ENCODE measurements at regions not wholly inside any gene's neighbourhood (a gene's known extent, or its start where the extent isn't known, plus 50 kb on each side); places are given as distances from the start of the nearest gene placed in this dataset.
"Not testable (repeated sequence)": the region's sequence is repeated elsewhere in the genome, so short reads cannot be mapped to it uniquely, and the experiment has no call there.

DNA sequence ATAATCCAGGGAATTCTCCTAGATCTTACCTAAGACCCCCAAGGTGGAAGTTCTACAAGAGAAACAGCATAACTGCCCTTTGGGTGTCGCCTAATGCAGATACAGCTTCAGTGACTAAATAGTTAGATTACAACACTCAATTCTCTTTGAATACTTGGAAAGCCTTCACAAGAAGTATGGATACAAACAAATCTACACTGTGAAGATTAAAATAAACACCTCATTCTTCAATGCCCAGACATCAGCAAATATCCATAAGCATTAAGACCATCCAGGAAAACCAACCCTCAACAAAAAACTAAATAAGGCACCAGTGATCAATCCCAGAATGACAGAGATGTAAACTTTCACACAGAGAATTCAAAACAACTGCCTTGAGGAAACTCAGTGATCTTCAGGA lies 963.2 kb downstream of the PLOD2 start:
- DNase-seq = no peak

DNA sequence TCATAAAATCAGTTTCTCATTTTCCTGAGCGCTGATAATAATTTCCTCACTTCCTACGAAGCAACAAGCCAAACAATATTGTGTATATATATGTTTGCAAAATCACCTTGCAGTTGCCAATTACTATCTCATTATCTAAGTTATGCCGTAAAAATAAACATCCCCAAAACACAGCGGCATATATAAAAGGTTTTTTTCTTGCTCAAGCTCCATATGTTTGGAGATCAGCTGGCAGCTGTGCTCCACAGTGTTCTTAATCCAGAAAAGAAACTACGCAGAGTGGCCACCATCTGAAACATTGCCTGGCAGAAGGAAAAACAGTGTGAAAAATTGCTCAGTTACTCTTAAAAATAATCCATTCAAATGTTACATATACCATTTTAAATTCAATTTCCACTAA lies 951.4 kb downstream of the PLOD2 start:
- no peak for DNase-seq

DNA sequence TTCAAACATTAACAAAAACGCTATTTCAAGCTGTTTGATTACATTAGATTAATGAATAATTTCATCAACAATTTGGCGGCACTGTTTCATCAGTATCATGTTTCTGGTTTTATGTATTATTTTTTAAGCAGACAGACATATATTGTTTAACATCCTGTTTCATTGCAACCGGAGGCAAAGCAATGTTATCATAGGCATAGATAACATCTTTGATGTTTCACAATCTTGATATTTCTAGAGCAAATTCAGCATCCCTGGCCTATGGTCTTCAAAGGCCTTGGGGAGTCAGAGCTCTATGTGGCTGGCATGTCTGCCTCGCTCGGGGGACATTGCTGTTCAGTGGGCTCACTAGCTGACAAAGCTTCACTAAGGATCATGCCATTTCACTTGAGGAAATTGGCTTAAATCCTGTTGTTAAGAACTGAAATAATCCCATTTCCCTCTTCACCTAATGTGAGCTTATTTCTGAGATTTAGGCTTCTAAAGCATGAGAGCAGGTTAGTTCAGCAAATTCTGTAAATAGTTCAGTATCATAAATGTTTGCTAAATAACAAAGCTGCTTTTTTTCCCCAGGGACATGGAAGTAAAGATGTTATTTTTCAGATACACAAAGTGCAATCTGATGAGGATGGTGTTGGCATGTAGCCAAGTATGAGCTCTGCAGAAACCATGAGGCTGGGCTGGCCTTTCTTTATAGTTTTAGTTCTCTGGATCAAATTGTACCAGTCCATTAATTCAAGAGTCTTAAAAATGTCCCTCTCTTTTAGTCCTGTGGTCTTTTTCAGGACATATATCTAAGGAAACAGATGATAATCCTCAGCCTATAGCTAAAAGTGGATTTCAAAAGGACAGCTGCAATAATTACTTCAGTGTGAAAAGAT lies 941.4 kb downstream of the PLOD2 start:
- no peak for DNase-seq

DNA sequence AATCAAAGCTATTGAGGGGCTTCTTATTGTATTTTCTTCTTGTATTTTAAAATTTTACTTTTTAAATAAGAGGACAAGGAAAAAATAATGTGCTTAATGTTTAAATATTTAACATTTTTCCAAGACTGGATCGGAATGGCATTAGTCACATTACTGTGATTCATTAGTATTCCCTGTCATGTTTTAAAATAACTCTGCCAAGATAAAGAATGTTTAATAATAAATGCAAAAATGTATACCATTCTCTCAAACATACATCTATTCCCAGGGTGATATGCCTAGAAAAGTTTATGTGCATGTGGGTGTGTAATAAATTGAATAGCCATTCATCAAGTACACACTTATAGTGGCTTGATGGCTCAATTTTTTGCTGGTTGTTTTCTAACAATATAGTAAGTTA lies 936.1 kb downstream of the PLOD2 start:
- no peak for DNase-seq

DNA sequence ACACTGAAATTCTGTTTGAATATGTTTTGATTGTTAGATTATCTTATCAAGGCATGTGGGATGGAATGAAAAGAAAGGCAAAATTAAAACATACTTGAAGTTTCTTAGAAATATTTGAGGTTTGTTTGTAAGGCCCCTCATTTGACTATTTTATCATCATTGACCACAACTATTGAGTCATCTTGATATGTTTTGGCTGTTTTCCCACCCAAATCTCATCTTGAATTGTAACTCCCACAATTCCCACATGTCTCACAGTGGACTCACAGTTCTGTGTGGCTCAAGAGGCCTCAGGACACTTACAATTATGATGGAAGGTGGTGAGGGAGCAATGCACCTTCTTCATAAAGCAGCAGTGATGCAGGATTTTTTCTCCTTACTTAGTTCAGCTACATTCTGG lies 917.1 kb downstream of the PLOD2 start:
- no peak for DNase-seq

DNA sequence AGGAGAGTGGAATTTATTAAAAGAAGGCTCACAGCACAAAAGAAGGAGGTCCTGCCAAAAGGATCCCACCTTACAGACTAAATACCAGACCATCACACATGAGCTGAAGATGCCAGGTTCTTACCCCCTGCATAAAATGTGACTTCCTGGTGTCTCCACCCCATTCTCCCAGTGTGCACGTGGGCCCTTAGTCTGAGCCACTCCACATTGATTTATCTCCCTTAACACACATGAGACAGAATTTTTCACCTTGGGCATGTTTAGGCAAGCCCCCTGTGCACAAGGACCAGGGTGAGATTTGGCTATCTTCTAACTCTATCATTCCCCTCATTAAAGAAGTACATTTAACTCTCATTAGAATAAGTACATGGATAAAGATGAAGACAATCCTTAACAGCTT lies 916.7 kb downstream of the PLOD2 start:
- DNase-seq = no peak

DNA sequence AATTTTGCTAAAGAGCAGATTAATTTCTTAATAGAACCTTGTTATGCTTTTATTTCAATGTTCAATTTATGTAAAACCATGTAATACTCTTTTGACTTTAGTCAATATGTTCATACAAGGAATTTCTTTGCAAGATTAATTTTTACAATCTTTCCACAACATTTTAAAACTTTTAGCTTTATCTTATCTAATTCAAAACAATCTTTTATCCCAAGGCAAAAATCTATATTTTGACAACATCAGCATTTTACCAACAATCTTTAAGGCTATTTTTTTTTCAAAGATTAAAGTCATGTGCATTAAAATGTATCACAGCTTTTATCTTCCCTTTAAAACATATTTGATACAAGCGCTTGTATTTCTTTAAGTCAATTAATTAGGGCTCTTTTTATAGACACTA lies 914.7 kb downstream of the PLOD2 start:
- DNase-seq = no peak

DNA sequence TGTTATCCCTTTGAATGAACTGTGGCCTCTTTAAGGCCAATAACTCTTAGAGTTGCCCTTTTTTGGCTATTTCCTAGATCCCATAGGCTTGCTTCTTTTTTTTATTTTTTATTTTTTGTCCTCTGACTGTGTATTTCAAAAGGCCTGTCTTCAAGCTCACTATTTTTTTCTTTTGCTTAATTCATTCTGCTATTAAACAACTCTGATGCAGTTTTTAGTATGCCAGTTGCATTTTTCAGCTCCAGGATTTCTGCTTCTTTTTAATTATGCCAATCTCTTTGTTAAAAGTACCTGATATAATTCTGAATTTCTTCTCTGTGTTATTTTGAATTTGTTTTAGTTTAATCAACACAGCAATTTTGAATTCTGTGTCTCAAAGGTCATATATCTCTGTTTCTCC lies 912.1 kb downstream of the PLOD2 start:
- no peak for DNase-seq

DNA sequence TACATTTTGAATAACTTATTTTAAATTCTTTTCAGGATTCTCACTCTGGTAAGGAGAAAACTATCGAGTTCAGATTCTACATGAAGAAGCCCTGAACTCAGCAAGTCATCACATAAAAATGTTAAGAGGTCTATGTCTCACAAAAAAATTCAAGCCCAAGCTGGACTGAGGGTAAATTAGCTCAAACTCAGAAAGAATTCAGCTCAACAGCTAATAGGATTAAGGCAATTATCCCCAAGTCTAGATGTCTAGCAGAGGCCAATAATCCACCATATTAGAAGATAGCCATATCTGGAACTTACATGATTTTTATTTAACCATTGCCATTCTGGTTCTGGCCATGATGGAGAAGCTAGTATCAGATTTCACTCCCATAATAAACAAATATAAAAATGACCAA lies 909.7 kb downstream of the PLOD2 start:
- no peak for DNase-seq

DNA sequence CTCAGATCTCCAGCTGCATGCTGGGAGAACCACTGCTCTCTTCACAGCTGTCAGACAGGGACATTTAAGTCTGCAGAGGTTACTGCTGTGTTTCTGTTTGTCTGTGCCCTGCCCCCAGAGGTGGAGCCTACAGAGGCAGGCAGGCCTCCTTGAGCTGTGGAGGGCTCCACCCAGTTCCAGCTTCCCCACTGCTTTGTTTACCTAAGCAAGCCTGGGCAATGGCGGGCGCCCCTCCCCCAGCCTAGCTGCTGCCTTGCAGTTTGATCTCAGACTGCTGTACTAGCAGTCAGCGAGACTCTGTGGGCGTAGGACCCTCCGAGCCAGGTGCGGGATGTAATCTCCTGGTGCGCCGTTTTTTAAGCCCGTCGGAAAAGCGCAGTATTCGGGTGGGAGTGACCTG lies 903.0 kb downstream of the PLOD2 start:
- not testable (repeated sequence) for DNase-seq

DNA sequence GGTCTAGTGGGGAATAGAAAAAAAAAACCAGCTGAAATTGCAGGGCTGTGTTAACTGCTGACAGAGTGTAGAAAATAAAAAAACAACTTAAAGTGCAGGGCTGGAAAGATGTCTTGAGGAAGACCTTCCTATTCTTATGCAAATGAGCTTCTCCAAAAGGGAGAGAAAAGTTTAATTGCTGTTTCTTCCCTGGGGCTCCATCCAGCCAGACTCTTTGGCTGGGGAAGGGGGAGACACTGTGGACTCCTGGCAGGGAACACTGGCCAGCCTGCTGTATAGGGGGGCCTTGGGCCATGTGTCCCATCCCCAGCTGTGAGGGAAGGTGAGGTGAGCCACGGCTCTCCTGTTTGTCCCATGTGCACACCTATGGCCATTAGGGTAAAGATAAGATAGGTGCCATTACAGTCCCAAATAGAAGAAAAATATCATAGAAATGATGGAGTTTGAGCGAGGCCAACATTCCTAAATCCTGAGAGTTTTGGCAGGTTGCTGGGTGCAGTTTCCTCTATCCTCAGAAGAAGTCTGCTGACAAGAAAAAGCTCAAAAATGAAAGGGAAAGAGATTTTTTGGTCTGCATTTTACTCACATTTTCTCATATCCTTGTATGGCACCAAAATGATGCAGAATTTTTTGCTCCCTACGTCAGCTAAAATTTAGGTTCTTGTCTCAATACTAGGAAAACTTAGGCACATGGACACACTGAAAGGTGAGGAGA lies 901.7 kb downstream of the PLOD2 start:
- no peak for DNase-seq

DNA sequence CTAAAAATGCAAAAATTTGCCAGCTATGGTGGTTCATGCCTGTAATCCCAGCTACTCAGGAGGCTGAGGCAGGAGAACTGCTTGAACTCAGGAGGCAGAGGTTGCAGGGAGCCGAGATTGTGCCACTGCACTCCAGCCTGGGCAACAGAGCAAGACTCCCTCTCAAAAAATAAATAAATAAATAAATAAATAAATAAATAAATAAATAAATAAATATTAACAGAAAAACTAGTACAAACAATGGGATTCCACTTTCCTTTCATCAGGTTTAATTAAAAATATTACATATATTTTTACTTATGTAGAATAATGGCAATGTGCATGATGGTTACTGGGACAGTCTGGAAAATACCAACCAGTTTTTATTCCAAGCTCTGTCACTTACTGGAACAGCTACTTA lies 897.5 kb downstream of the PLOD2 start:
- not testable (repeated sequence) for DNase-seq

DNA sequence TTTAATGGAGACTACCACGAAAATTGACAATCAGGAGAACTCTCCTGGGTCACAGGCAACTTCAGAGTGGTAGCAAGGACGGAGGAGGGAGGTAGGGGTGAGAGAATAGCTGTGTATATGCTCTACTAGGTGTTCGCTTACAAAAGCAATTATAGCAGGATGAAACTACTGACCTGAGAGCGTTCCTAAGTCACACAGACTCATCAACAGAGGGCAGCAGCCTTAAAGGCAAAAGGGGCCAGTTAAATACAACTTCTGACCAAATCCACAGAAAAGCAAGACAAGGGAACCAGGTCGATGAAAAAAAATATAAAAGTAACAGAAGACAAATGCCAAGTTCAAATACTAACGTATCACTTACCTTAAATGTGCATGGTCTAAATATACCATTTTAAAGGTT lies 894.6 kb downstream of the PLOD2 start:
- DNase-seq = no peak

DNA sequence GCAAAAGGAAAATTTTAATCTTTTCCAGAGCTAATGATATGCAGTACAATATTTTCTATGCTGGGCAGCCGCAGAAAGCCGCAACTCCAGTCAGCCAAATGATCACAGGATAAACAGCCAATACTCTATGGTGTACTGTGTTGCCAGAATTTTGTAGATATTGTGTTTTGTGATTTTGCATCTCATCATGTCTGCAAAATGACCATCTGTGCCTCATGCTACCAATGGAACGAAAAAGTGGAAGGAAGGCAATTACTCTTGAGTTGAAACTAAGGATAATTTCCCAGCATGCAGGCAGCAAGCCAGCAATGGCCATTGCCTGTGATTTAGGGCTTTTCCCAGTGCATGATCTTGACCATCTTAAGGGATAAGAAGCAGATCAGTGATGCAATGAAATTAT lies 891.9 kb downstream of the PLOD2 start:
- no peak for DNase-seq

DNA sequence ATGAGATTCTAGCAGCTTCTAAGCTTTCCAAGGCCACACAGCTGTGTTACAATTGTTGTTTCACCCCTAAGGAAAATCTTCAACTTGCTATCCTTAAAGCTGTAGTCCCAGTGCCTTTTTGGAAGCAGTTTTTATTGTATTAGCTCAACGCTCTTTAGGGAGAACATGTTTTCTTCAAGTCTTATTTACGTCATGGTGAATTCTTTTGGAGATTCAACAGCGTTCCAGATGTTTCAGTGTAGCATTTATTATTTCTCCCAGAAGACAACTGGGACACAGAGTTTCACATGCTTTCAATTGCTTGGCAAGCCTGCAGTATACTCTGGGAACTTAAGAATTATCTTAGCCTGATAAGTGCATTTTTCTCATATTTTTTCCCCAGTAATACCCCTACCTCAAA lies 888.3 kb downstream of the PLOD2 start:
- DNase-seq = no peak

DNA sequence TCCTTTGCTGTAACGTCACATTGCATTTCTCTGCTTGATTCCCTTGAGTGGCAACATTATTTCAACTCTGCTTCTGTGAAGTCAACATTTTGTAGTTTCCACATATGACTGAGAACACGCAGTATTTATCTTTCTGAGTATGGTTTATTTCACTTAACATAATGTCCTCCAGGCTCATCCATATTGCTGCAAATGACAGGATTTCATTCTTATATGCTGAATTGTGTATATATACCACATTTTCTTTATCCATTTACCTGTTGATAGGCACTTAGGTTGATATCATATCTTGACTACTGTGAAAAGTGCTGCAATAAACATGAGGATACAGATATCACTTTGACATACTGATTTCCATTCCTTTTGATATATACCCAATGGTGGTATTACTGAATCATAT lies 878.5 kb downstream of the PLOD2 start:
- no peak for DNase-seq

DNA sequence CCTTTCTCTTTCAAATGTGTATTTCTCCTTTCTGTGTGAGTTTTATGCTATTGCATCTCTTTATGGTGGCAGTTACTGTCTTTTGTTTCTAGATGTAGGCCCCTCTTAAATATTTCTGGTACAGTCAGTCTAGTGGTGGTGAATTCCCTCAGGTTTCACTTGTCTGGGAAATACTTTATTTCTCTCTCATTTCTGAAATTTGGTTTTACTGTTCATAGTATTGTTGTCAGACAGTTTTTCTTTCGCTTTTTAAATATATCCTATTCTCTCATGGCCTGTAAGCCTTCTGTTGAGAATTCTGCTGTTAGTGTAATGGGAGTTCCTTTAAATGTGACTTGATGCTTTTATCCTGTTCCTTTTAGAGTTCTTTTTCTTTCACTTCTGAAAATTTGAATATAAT lies 874.0 kb downstream of the PLOD2 start:
- no peak for DNase-seq

DNA sequence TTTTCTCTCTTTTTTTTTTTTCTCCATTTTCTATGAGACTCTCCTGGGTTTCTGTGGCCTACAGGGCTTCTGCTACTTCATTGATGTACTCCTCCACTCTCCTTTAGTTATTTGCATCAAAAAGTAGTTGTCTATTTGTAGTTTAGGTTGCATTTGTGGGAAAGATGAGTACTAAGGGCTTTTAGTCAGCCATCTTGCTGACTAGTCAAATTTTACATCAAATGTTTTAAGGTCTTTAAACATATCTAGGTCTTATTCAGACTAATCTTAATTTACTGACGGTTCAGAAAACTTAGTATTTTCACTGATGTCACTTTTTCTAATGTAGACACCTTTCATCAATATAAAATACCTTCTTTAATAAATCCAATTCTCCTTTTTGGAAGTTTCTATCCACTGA lies 871.0 kb downstream of the PLOD2 start:
- no peak for DNase-seq

DNA sequence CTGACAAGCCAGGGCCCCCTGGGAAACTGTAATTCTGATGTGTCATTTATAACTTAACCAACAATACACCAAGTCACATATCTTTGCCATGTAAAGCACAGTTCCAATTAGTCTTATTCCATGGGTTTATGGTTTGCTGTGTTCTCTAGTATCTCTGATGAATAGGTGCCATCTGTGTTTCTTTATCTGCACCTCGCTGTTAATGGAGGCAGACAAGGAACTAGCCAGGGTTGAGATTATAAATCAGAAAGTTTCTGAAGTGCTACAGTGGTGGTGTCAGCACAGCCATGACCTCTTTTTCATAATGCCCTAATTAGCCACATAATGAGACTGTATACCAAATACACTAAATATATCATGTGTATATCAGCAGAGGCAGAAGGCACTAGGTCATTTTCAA lies 866.4 kb downstream of the PLOD2 start:
- no peak for DNase-seq

DNA sequence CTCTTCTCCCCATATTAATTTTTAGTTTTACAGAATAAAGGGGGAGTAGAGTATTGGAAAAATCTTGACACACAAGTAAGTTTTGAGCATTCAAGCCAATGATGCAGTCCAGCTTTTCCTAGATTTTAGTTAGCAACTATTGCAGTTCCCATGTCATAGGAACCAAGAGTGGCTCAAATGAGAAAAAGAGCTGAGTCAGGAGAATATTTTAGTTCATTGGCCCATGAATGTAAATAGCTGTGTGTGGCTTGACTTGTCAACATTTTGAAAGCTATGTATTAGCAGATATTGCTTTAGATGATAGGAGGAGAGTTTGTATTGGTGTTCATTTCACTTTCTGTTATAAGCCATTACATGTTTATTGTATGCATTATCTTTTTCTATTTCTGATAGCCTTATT lies 853.7 kb downstream of the PLOD2 start:
- DNase-seq = no peak

DNA sequence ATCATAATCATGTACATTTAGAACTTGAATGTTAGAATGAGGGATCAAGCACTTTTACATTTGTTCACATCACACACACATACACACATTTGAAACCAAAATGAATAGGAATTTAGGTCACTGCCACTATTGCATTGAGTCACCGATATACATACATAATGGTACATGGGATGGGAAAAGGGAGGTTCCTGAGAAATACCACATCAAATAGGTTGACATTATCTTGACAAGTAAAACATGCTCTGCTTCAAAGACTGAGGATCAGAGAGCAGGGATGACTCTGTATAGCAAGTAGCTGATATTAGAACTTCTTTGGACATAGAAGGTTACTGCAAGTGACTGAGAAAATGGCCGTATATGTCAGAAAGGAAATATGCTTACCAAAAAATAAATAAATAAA lies 847.2 kb downstream of the PLOD2 start:
- DNase-seq = no peak

DNA sequence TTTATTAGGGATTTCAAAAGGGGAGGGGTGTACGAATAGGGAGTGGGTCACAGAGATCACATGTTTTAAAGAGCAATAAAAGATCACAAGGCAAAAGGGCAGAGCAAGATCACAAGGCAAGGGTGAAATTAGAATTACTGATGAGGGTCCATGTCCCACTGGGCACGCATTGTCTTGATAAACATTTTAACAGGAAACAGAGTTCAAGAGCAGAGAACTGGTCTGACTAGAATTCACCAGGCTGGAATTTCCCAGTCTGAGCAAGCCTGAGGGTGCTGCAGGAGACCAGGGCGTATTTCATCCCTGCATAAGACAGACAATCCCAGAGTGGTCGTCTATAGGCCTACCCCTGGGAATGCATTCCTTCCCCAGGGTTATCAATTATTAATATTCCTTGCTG lies 844.7 kb downstream of the PLOD2 start:
- not testable (repeated sequence) for DNase-seq

DNA sequence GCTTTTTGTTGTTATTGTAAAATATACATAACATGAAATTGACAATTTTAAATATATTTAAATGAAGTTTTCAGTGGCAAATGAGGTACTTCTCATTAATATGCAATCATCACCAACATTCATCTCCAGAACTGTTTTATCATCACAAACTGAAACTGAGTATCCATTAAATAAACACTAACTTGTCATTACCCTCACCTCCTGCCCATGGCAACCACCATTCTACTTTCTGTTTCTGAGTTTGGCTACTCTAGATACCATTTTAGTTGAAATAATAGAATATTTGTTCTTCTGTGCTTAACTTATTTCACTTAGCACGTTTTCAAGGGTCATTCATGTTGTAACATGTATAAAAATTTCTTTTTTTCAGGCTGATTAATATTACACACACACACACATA lies 834.3 kb downstream of the PLOD2 start:
- no peak for DNase-seq

DNA sequence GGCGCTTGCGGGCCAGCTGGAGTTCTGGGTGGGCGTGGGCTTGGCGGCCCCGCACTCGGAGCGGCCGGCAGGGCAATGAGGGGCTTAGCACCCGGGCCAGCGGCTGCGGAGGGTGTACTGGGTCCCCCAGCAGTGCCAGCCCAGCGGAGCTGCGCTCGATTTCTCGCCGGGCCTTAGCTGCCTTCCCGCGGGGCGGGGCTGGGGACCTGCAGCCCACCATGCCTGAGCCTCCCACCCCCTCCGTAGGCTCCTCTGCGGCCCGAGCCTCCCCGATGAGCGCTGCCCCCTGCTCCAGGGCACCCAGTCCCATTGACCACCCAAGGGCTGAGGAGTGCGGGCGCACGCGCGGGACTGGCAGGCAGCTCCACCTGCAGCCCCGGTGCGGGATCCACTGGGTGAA lies 827.6 kb downstream of the PLOD2 start:
- DNase-seq = not testable (repeated sequence)

DNA sequence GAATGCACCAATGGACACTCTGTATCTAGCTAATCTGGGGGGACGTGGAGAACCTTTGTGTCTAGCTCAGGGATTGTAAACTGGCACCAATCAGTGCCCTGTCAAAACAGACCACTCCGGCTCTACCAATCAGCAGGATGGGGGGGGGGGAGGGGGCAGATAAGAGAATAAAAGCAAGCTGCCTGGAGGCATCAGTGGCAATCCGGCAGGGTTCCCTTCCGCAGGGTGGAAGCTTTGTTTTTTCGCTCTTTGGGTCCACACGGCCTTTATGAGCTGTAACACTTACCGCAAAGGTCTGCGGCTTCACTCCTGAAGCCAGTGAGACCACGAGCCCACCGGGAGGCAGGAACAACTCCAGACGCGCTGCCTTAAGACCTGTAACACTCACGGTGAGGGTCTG lies 827.1 kb downstream of the PLOD2 start:
- no peak for DNase-seq
